ENCODE measurements at regions not wholly inside any gene's neighbourhood (a gene's known extent, or its start where the extent isn't known, plus 50 kb on each side); places are given as distances from the start of the nearest gene placed in this dataset.

GRCh38 chrY:15552074-15552473, 1027.7 kb downstream of the NLGN4Y start:
- no peak for TF ChIP-seq EZH2 (IDR thresholded peaks at IDR 0.05; ENCODE audit: low read length, missing control alignments)
- no peak for TF ChIP-seq CTCF (conservative IDR thresholded peaks at IDR 0.05 in 1 of 2, IDR thresholded peaks at IDR 0.05 in 1 of 2; ENCODE audit: low read depth in 1 of 2, low read length in 2 of 2)
